Suprapubic skin (tissue), 4 donors: ENCODE measurements at regions not wholly inside any gene's neighbourhood (a gene's known extent, or its start where the extent isn't known, plus 50 kb on each side); places are given as distances from the start of the nearest gene placed in this dataset.

Source experiments
- DNase-seq, 2 donors: peaks; one replicate each; pipeline ENCODE4 v3.0.0-alpha.2; 2019; ENCODE audit warnings: low spot score in 2 of 2
- H3K27ac ChIP-seq: fragments of 200-600 bp; sonication (generic); one replicate; pipeline ENCODE4 v1.5.1; 2019
- H3K27me3 ChIP-seq: fragments of 200-600 bp; sonication (generic); one replicate; pipeline ENCODE4 v1.5.1; 2019
- H3K36me3 ChIP-seq: fragments of 200-600 bp; sonication (generic); one replicate; pipeline ENCODE4 v1.5.1; 2019
- H3K4me1 ChIP-seq: fragments of 200-600 bp; sonication (generic); one replicate; pipeline ENCODE4 v1.5.1; 2019
- H3K4me3 ChIP-seq: fragments of 200-600 bp; sonication (generic); one replicate; pipeline ENCODE4 v1.5.1; 2019; ENCODE audit warnings: mild to moderate bottlenecking
- H3K9me3 ChIP-seq: fragments of 200-600 bp; sonication (generic); one replicate; pipeline ENCODE4 v1.5.1; 2019
- CTCF ChIP-seq, 2 donors: fragments of 200-600 bp in 1 of 2; fragments of 450-650 bp in 1 of 2; sonication (generic) in 1 of 2; IDR thresholded peaks; one replicate each; pipeline ENCODE4 v1.5.1; 2016 to 2019; ENCODE audit warnings: antibody characterized with exemption in 2 of 2, mild to moderate bottlenecking in 1 of 2, moderate library complexity in 1 of 2
- EP300 ChIP-seq: sonication (generic); formaldehyde crosslinking; IDR thresholded peaks from one replicate; pipeline ENCODE4 v1.6.1; 2017; ENCODE audit warnings: antibody characterized with exemption
- POLR2A ChIP-seq, 2 donors: fragments of 450-650 bp; IDR thresholded peaks; one replicate each; pipeline ENCODE4 v1.6.1; 2017; ENCODE audit warnings: antibody characterized with exemption in 2 of 2, mild to moderate bottlenecking in 2 of 2, moderate library complexity in 2 of 2
- POLR2AphosphoS5 ChIP-seq, 3 donors: sonication (generic); formaldehyde crosslinking; IDR thresholded peaks; one replicate each; pipeline ENCODE4 v1.6.1; 2017; ENCODE audit warnings: antibody characterized with exemption in 3 of 3
- WGBS: methylation state at CpG from one replicate; pipeline ENCODE4 v1.1.5; 2018; 5-methylcytosine and 5-hydroxymethylcytosine counted together

- Histone ChIP-seq H3K27me3 (no peaks in the 10 kb centered on the region), H3K4me1 (peaks cover 24% of the 10 kb centered on the region), H3K9me3 (no peaks in the 10 kb centered on the region), H3K27ac (peak overlapping the region; percentile 84), H3K4me3 (peak overlapping the region; percentile 40), H3K36me3 (no peaks in the 10 kb centered on the region)
- WGBS = 12% methylated on average over 23 of the region's 23 CpGs
- peak; percentile 87 to 88 for DNase-seq
- TF ChIP-seq CTCF (IDR thresholded peaks at IDR 0.05) = no peak
- TF ChIP-seq POLR2AphosphoS5 (IDR thresholded peaks at IDR 0.05) = peak in 2 of 3 donors; percentile 45 to 98
These were observed 70.5 kb upstream of the ZNF516 start for GRCh38 chr18:76565238-76566173.

GRCh38 chr18:76564655-76565237 lies 69.7 kb upstream of the ZNF516 start:
- TF ChIP-seq POLR2A (IDR thresholded peaks at IDR 0.05) = no peak
- TF ChIP-seq EP300 = no peak
- no peak for TF ChIP-seq POLR2AphosphoS5 (IDR thresholded peaks at IDR 0.05)
- TF ChIP-seq CTCF (IDR thresholded peaks at IDR 0.05) = no peak
- H3K4me1 ChIP-seq = peaks cover 26% of the 10 kb centered on the region

GRCh38 chr18:76564117-76564516 lies 69.1 kb upstream of the ZNF516 start:
- H3K4me3 ChIP-seq = no peak overlapping the region
- H3K9me3 ChIP-seq = no peaks in the 10 kb centered on the region
- TF ChIP-seq EP300 = no peak
- no peak for TF ChIP-seq POLR2AphosphoS5 (IDR thresholded peaks at IDR 0.05)
- TF ChIP-seq CTCF (IDR thresholded peaks at IDR 0.05) = no peak
- no peak for TF ChIP-seq POLR2A (IDR thresholded peaks at IDR 0.05)
- H3K27me3 ChIP-seq = no peaks in the 10 kb centered on the region
- peaks cover 32% of the 10 kb centered on the region for H3K4me1 ChIP-seq
- WGBS = 39% methylated on average over 8 of the region's 8 CpGs
- DNase-seq = no peak
- H3K27ac ChIP-seq = peak overlapping the region; percentile 84
- no peaks in the 10 kb centered on the region for H3K36me3 ChIP-seq

More at GRCh38 chr18:76564655-76565237, 69.7 kb upstream of the ZNF516 start:
- Histone ChIP-seq H3K27me3 (no peaks in the 10 kb centered on the region), H3K36me3 (no peaks in the 10 kb centered on the region), H3K27ac (peak overlapping the region; percentile 84), H3K9me3 (no peaks in the 10 kb centered on the region), H3K4me3 (peak overlapping the region; percentile 40)
- WGBS = 14% methylated on average over 4 of the region's 4 CpGs
- no peak for DNase-seq

- H3K4me1 ChIP-seq = peaks cover 38% of the 10 kb centered on the region
- H3K4me3 ChIP-seq = no peak overlapping the region
- no peaks in the 10 kb centered on the region for H3K27me3 ChIP-seq
- WGBS = 94% methylated on average over 29 of the region's 30 CpGs
- DNase-seq = no peak
- no peaks in the 10 kb centered on the region for H3K9me3 ChIP-seq
- H3K36me3 ChIP-seq = no peaks in the 10 kb centered on the region
- H3K27ac ChIP-seq = no peak overlapping the region
- TF ChIP-seq POLR2AphosphoS5 (IDR thresholded peaks at IDR 0.05) (no peak), EP300 (no peak), POLR2A (IDR thresholded peaks at IDR 0.05) (no peak), CTCF (IDR thresholded peaks at IDR 0.05) (no peak)
These were observed 67.5 kb upstream of the ZNF516 start for GRCh38 chr18:76562286-76563122.
